ENCODE measurements at regions not wholly inside any gene's neighbourhood (a gene's known extent, or its start where the extent isn't known, plus 50 kb on each side); places are given as distances from the start of the nearest gene placed in this dataset.

- Mint-ChIP-seq H3K4me3 (no peak overlapping the region), H3K9me3 (peaks cover 9% of the 10 kb centered on the region), H3K27me3 (no peaks in the 10 kb centered on the region), H3K4me1 (no peaks in the 10 kb centered on the region), H3K27ac (no peak overlapping the region), H3K36me3 (ENCODE audit: low read depth) (no peaks in the 10 kb centered on the region)
- peak; percentile 35 for DNase-seq
- intact Hi-C loops (cut with micrococcal nuclease): no loop called here
These were observed 122.9 kb upstream of the ELAC2 start for GRCh38 chr17:13140750-13141149.

GRCh38 chr17:13135506-13135905 lies 117.7 kb upstream of the ELAC2 start:
- intact Hi-C loops (cut with micrococcal nuclease): no loop called here
- H3K9me3 Mint-ChIP-seq: peaks cover 9% of the 10 kb centered on the region
- no peaks in the 10 kb centered on the region for H3K4me1 Mint-ChIP-seq
- H3K36me3 Mint-ChIP-seq (ENCODE audit: low read depth): no peaks in the 10 kb centered on the region
- peak; percentile 14 for DNase-seq
- H3K4me3 Mint-ChIP-seq: no peak overlapping the region
- H3K27ac Mint-ChIP-seq: no peak overlapping the region
- no peaks in the 10 kb centered on the region for H3K27me3 Mint-ChIP-seq

GRCh38 chr17:13134076-13134475 lies 116.2 kb upstream of the ELAC2 start:
- Mint-ChIP-seq H3K4me3 (no peak overlapping the region), H3K27ac (no peak overlapping the region), H3K4me1 (no peaks in the 10 kb centered on the region), H3K9me3 (peaks cover 3% of the 10 kb centered on the region), H3K27me3 (no peaks in the 10 kb centered on the region), H3K36me3 (ENCODE audit: low read depth) (no peaks in the 10 kb centered on the region)
- DNase-seq: peak; percentile 15
- intact Hi-C loops (cut with micrococcal nuclease): no loop called here

GRCh38 chr17:13131225-13131624 lies 113.4 kb upstream of the ELAC2 start:
- Mint-ChIP-seq H3K27ac (no peak overlapping the region), H3K27me3 (no peaks in the 10 kb centered on the region), H3K36me3 (ENCODE audit: low read depth) (no peaks in the 10 kb centered on the region), H3K4me3 (no peak overlapping the region), H3K9me3 (no peaks in the 10 kb centered on the region), H3K4me1 (no peaks in the 10 kb centered on the region)
- intact Hi-C loops (cut with micrococcal nuclease): no loop called here
- no peak for DNase-seq

DNA sequence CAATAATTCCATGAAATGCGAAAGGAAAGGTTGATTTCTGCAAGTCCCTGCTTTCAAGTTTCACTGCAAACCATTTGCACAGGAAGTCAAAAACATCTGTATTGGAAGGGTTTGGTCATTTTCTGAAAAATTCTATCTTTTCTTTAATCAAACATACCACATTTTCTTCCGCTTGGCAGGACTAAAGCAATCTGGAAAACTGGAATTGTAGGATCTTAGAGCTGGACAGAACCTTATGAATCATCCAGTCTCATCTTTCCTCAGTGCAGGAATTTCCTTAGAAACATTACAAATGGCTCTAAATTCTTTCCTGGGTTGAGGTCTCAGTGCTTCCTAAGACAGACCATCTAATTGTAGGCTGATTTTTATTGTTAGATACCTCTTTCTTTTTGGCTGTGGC lies 111.5 kb upstream of the ELAC2 start:
- Mint-ChIP-seq H3K27ac (no peak overlapping the region), H3K27me3 (no peaks in the 10 kb centered on the region), H3K9me3 (no peaks in the 10 kb centered on the region), H3K4me3 (no peak overlapping the region), H3K36me3 (ENCODE audit: low read depth) (no peaks in the 10 kb centered on the region), H3K4me1 (no peaks in the 10 kb centered on the region)
- no peak for DNase-seq
- intact Hi-C loops (cut with micrococcal nuclease): no loop called here

- Mint-ChIP-seq H3K27ac (no peak overlapping the region), H3K36me3 (ENCODE audit: low read depth) (no peaks in the 10 kb centered on the region), H3K4me3 (no peak overlapping the region), H3K9me3 (no peaks in the 10 kb centered on the region), H3K4me1 (no peaks in the 10 kb centered on the region), H3K27me3 (no peaks in the 10 kb centered on the region)
- no peak for DNase-seq
- intact Hi-C loops (cut with micrococcal nuclease): no loop called here
These were observed 110.8 kb upstream of the ELAC2 start for GRCh38 chr17:13128676-13129075.

DNA sequence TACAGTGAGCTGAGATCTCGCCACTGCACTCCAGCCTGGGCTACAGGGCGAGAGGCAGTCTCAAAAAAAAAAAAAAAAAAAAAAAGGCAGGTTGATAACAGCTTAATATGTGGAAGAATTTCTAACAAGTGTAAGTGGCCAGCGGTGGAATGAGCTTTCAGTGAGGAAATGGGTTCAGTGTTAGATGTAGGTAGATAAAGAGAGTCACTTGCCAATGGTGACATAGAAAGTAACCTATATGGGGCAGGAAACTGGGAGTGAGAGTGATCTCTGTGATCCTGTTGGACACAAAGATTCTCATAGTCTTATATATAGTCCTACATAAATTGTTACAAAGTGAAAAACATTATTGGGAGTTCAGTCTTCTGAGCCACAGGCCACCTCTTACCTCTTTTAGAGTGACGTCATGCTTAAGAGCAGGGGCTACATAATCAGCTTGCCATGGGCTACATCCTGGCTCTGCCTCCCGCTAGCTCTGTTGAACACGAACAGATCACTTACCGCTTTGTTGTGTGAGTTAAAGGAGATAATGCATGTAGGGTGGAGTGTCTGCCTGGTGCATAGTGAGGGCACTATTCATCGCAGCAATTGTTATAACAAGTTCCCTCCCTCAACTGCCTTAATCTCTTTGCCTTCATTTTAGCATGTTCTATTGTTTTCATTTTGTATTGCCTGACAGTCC lies 110.2 kb upstream of the ELAC2 start:
- H3K9me3 Mint-ChIP-seq: no peaks in the 10 kb centered on the region
- H3K36me3 Mint-ChIP-seq (ENCODE audit: low read depth): no peaks in the 10 kb centered on the region
- H3K27me3 Mint-ChIP-seq: no peaks in the 10 kb centered on the region
- H3K27ac Mint-ChIP-seq: no peak overlapping the region
- intact Hi-C loops (cut with micrococcal nuclease): no loop called here
- H3K4me3 Mint-ChIP-seq: no peak overlapping the region
- H3K4me1 Mint-ChIP-seq: no peaks in the 10 kb centered on the region
- DNase-seq: no peak

DNA sequence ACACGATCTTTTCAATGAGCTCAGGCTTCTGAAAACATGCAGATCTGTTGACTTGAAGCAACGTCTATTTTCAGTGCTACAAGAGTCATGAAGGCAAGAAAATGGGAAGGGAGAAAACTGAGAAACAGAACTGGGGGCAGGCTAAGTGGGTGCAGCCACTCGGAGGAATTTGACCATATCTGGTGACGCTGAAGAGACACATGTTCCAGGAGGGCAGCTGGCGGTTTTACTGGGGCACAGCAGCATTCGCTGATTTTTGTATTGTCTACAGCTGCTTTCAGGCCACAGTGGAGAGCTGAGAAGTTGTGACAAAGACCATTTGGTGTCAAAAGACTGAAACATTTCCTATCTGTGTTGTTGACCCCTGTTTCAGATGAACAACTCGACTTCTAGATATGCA lies 103.0 kb upstream of the ELAC2 start:
- no peak for DNase-seq
- Mint-ChIP-seq H3K36me3 (ENCODE audit: low read depth) (no peaks in the 10 kb centered on the region), H3K9me3 (no peaks in the 10 kb centered on the region), H3K27ac (no peak overlapping the region), H3K4me1 (no peaks in the 10 kb centered on the region), H3K27me3 (no peaks in the 10 kb centered on the region), H3K4me3 (no peak overlapping the region)
- intact Hi-C loops (cut with micrococcal nuclease): no loop called here

- intact Hi-C loops (cut with micrococcal nuclease): no loop called here
- H3K4me1 Mint-ChIP-seq: no peaks in the 10 kb centered on the region
- H3K9me3 Mint-ChIP-seq: no peaks in the 10 kb centered on the region
- DNase-seq: no peak
- H3K36me3 Mint-ChIP-seq (ENCODE audit: low read depth): no peaks in the 10 kb centered on the region
- H3K27me3 Mint-ChIP-seq: no peaks in the 10 kb centered on the region
- no peak overlapping the region for H3K27ac Mint-ChIP-seq
- no peak overlapping the region for H3K4me3 Mint-ChIP-seq
These were observed 100.5 kb upstream of the ELAC2 start for GRCh38 chr17:13118311-13118710.

GRCh38 chr17:13117616-13118015 lies 99.8 kb upstream of the ELAC2 start:
- H3K27ac Mint-ChIP-seq: no peak overlapping the region

GRCh38 chr17:13114601-13115031 lies 96.8 kb upstream of the ELAC2 start:
- Mint-ChIP-seq H3K4me3 (no peak overlapping the region), H3K36me3 (ENCODE audit: low read depth) (no peaks in the 10 kb centered on the region), H3K9me3 (no peaks in the 10 kb centered on the region), H3K27ac (no peak overlapping the region), H3K4me1 (no peaks in the 10 kb centered on the region), H3K27me3 (no peaks in the 10 kb centered on the region)
- intact Hi-C loops (cut with micrococcal nuclease): no loop called here
- DNase-seq: no peak

More at GRCh38 chr17:13117616-13118015, 99.8 kb upstream of the ELAC2 start:
- H3K4me3 Mint-ChIP-seq: no peak overlapping the region
- no peak for DNase-seq
- H3K36me3 Mint-ChIP-seq (ENCODE audit: low read depth): no peaks in the 10 kb centered on the region
- H3K4me1 Mint-ChIP-seq: no peaks in the 10 kb centered on the region
- H3K27me3 Mint-ChIP-seq: no peaks in the 10 kb centered on the region
- H3K9me3 Mint-ChIP-seq: no peaks in the 10 kb centered on the region
- intact Hi-C loops (cut with micrococcal nuclease): no loop called here

DNA sequence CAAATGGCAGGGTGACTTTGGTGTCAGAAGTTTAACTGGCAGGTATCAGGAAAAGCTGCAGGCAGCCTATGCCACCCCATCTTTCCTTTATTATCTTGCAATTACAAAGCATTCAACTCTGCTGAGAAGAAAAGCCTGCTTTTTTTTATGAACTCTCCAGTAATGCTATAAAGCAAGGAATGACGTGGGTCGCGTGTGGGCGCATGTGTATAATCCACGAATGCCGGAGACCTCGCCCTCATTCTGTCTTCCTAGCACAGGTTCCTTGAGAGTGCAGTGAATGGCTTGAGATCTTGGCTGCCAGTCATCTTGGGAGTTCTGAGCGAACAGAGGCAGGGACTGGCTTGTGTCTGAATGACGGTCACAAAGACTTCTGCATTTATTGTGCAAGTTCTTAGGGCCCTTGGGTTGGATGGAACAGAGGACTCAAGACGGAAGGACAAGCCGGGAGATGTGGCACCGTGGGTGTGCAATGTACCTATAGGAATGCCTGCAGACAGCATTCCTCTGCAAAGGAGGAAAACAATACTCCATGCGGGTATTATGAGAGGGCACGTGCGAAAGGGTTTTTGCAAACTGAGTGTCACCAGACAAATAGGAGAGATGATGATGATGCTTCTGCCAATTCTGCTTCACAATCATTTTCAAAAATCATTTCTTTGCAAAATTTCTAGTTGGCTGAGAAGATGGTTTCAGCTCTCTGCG lies 96.1 kb upstream of the ELAC2 start:
- Mint-ChIP-seq H3K4me3 (no peak overlapping the region), H3K9me3 (no peaks in the 10 kb centered on the region), H3K36me3 (ENCODE audit: low read depth) (no peaks in the 10 kb centered on the region), H3K4me1 (no peaks in the 10 kb centered on the region), H3K27ac (no peak overlapping the region), H3K27me3 (no peaks in the 10 kb centered on the region)
- DNase-seq: no peak
- intact Hi-C loops (cut with micrococcal nuclease): no loop called here

- Mint-ChIP-seq H3K36me3 (ENCODE audit: low read depth) (no peaks in the 10 kb centered on the region), H3K4me1 (no peaks in the 10 kb centered on the region), H3K4me3 (no peak overlapping the region), H3K27me3 (no peaks in the 10 kb centered on the region), H3K27ac (no peak overlapping the region), H3K9me3 (peaks cover 8% of the 10 kb centered on the region)
- intact Hi-C loops (cut with micrococcal nuclease): no loop called here
- no peak for DNase-seq
These were observed 89.9 kb upstream of the ELAC2 start for GRCh38 chr17:13107676-13108235.

DNA sequence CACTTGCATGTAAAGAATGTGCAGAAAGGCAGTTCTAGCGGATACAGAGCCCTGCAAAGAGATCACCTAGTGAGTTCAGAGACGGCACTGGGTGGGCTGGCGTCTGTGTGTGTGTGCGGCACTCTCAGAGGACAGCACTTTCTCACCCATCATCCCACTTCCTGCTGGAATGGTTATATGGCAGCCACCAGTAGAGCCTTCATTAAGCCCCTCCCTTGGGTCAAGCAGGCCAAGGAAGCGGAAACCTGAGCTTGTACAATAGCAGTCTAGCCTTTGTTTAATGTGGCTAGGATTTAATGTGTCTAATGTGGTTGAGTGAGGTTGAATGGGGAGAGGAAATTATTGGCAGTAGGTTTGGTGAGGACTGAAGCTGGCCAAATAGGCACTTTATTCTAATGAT lies 88.3 kb upstream of the ELAC2 start:
- no peaks in the 10 kb centered on the region for H3K36me3 Mint-ChIP-seq (ENCODE audit: low read depth)
- DNase-seq: no peak
- no peaks in the 10 kb centered on the region for H3K27me3 Mint-ChIP-seq
- H3K9me3 Mint-ChIP-seq: peaks cover 23% of the 10 kb centered on the region
- no peaks in the 10 kb centered on the region for H3K4me1 Mint-ChIP-seq
- H3K4me3 Mint-ChIP-seq: no peak overlapping the region
- intact Hi-C loops (cut with micrococcal nuclease): no loop called here
- H3K27ac Mint-ChIP-seq: no peak overlapping the region

All from activated CD4-positive, alpha-beta T cell treated with anti-CD3 and anti-CD28 coated beads, Interleukin-2, amount 10 ng/mL, durations not matched to agents 24 days and 14 days (primary cell).